DMS114 treated with DMSO at 0.1 percent for 48 hours (cell line): ENCODE measurements at regions not wholly inside any gene's neighbourhood (a gene's known extent, or its start where the extent isn't known, plus 50 kb on each side); places are given as distances from the start of the nearest gene placed in this dataset.

ENCODE experiments used
- DNase-seq: peaks from one replicate; lab custom pipeline; 2025; ENCODE audit not compliant: unreplicated experiment; lab: John Stamatoyannopoulos, UW

DNA sequence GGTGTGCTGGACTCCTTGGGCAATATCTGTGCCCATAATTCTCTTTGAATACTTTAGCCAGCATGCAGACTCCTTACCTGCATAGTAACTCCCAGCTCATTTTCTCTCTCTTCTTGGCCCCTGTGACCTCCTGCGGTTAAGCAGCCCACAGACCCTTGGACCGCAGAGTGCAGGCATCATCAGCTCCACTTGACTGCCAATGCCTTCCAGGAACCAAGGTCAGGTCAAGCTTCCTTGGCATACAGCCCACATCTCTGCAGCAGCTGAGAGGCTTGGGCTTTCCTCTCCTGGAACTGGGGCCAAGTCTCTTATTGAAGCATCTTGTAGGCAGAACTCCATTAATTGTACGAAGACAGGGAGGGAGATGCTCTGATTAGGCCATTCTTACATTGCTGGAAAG is 130.1 kb upstream of the PIEZO2 start:
- no peak for DNase-seq

DNA sequence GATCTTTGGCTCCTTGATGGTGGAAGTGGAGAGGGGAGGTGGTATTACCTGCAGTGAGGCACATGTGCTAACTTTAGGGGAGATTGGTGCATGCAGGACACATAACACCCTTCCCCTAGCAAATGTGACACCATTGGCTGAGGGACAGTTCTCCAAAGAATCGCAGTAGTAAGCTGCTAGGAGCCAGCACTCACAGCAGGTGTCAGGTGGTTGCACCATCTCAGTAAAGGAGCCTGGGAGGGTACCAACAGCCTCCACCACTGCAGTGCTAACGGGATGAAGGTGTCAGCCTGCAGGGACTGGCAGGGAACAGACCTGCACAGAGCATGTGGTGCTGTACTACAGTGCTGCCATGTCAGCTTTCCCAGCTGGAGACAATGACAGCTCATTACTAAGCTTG is 127.3 kb upstream of the PIEZO2 start:
- DNase-seq = no peak

DNA sequence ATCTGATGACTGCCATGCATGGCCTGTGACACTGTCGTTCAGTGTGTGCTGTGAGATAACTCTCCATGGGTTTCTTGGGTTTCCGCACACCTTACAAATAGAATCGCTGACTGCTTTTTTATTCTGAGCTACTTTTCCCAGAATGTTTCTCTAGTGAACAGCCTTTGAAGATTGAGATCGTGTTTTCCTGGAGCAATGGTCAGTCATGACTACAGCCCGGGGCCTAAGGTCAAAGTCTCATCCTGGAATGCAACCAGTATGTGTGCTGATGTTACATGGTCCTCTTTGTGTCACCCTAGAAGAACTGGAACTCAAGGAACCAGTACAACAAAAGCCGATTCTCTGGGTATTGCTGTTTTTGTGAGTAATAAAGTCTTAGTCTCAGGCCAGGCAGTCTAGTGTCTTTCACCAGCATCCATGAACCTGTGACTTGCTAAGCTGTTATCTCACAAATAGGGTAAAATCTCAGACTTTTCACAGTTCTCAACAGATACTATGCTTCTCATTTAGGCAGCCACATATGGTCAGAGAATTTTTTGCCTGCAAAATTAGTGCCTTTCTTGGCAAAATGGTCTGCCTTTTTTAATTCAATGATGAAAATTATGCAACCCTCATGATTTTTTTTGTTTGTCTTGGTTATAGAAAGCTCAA is 124.9 kb upstream of the PIEZO2 start:
- DNase-seq = no peak

DNA sequence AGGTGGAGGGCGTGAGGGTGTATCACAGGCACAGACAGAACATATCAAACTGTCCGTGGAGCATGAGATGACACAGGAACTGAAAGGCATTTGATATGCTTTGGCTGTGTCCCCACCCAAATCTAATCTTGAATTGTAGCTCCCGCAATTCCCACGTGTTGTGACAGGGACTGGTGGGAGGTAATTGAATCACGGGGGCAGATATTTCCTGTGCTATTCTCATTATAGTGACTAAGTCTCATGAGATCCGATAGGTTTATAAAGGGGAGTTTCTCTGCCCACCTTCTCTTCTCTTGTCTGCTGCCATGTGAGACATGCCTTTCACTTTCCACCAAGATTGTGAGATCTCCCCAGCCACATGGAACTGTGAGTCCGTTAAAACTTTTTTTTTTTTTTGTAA is 123.1 kb upstream of the PIEZO2 start:
- no peak for DNase-seq

DNA sequence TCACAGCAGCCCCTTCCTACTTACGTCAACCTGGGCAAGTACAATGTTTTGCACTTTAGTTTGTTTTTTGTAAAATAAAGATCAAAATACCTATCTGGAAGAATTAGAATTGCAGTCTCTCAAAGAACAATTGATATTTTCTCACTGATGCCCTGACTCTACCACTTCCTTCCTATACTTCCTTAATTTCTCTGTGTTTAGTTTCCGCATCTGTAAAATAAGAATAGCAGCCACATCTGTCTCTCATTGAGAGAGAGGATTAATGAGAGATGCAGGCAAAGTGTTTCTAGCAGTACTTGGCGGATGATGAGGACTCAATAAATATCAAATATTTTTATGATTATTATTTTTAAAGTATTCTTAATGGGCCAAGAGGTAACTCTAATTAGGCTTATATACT is 122.6 kb upstream of the PIEZO2 start:
- DNase-seq = no peak

DNA sequence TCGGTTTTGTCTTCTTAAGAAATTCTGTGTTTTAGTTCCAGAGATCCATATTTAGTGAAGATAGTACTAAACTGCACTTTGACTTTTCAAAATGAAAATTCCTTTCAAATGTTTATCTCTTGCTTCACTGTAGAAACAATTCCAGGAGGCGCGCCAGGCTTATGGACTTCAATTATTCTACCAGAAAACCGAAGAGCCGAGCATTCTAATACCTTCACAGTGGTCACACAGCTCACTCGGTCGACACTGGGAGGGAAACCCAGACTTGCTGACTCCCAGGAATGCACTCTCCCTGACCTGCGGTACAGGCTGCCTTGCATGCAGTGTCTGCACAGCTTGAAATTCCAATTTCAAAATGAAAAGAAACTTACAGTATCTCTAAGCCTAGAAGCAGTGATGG is 119.9 kb upstream of the PIEZO2 start:
- DNase-seq = no peak

DNA sequence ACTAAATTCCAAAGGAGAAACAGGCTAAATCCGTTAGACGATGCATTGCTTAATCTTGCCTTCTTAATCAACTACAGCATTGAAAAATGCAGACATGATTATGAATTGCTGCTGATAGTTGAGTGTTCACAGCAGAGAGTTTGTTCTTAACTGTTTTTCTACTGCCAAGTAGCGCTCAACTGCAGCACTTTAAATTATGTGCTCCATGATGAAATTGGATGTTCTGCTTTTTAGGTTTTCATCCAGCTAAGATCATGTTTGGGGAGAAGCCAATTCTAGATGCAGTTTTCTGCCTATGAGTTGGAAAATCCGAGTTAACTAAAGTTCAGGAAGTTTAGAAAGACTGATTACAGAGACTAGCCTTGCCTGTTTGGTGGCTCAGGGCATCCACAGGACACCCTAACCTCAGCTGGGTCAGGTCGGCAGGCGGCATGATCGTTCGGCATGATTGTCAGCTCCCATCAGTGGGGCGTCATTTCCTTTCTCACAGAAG is 119.4 kb upstream of the PIEZO2 start:
- DNase-seq = no peak

DNA sequence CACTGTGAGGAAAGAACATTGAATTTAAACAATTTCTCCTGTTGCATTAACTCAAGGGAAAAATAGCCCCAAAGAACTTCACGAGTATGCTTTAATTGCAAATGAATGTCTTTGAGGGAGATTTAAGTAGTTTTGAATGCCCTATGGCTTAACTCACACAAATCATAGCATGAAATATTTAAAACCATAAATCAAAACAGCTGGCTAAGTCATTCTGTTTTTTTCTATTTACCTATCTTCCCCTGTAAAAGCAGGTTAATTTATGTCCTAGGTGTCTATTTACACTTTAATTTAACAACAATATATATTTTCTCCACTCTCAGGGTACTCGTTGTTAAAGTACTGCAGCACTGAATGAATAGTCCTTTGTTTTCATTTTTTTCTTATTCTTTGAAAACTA is 118.8 kb upstream of the PIEZO2 start:
- DNase-seq = no peak

DNA sequence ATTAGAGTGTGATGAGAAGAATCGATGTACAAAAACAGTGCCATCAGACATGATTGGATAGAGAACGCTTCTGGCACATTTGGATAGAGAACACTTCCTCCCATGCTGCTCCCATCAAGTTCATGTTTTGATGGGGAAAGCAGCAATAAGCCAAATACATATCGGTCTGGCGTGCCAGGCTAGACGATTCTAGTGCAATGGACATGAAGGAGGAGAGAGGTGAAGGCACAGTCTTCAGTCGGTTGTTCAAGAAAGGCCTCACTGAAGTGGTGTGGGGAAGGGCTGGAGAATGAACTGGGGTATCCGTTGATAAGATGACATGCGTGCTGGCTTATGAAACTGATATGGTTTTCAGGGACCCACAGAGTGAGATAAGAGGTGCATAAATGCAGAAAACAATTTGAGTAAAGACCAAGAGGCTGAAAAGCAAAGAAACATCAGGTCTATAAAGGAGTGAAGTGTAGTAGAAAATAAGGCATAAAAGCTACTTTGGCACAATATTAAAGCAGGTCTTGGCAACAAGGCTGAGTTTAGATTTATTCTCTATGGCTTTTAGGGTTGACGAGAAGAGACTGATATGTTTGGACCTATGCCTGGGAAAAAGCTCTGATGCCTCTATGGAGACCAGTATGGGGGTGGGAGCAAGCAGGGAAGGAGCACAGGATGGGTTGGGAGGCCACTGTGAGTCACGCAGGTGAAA is 117.6 kb upstream of the PIEZO2 start:
- no peak for DNase-seq

DNA sequence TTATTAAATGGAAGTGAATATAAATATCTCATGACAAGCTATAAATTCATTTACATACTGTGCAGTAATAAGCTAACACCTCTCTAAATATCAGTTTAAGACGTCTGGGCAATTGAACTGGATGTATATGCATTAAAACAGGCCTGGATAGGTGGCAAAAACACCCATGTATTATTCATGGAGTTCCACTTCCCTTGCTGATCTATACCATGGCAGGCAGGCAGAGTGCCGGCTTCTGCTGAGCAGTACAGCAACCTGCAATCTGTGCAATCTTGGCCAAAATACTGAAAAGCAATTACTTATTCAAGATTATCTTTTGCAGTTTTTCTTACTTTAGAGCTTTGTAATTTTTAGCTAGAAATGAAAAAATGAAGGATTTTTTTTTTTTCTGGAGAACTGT is 112.1 kb upstream of the PIEZO2 start:
- DNase-seq = no peak

DNA sequence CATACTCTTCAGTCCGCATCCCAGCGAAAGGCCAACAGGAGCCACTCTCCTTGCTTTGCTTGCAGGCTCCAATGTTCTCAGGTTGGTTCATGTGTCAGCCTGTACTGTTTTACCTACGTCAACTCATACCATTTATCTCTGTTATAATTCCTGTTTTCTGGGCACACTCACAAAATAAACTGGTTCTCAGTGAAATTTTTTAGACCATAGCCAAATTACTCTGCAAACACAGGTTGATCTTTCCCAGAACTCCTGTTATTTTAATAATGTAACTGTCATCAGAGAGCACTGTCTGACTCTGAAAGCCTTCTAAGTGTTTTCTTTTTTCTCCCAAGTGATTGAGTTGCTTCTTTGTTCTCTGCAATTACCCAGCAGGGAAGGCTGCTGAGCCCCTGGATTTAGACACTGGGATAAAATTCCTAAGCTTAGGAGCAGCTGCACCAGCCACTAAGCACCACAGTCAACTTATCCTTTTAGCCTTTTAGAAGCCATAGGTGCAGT is 111.6 kb upstream of the PIEZO2 start:
- no peak for DNase-seq

DNA sequence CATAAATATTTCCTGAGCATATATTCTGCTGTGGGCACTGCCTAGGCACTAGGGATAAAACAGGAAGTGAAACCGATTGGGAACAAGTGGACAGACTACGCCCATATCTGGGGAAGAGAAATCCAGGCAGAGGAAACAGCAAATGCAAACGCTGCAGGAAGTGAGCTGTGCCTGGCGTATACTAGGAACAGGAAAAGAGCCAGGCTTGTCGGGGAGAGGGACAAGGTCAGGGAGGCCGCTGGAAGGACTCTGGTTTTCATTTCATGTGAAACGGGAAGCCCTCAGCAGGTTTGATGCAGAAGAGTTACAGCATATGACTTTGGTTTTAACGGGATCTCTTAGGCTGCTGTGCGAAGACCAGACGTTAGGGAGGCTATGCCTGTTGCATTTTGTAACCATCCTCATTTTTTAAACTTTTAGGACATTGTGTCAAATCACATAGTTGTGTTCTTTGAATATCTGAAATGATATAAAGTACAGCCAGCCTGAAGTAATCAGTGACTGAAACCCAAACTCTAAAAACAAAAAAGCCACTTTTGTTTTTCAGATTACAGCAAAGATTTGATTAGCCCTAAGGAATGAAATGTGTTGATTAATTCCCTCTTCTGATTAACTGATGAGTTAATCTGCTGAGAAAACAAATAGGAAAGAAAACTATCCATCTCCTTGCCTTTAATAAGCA is 110.2 kb upstream of the PIEZO2 start:
- no peak for DNase-seq

DNA sequence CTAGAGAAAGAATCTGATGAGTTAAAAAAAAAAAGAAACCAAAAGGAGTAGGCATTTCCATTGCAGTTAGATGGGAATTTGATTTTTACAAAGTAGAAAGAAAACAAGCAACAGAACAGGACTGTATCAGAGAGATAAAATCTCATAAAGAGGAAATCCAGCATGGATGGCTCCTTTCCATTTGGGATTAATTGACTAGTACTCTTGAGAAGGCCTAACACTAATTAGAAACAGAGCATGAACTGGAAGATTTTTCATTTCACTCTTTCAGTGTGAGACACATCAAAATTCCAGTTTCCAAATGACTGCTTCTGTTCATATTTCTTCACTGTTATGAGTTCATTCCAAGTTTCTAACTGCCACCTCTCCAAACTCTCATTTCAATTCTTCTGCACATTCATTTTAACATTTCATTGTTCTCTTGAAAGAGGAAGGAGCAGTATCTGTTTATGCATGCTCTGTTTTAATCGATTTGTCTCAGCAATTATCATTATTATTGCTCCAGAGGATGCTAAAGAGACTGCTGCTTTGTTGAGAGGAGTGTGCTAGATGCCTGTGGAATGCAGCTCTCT is 108.8 kb upstream of the PIEZO2 start:
- DNase-seq = no peak

DNA sequence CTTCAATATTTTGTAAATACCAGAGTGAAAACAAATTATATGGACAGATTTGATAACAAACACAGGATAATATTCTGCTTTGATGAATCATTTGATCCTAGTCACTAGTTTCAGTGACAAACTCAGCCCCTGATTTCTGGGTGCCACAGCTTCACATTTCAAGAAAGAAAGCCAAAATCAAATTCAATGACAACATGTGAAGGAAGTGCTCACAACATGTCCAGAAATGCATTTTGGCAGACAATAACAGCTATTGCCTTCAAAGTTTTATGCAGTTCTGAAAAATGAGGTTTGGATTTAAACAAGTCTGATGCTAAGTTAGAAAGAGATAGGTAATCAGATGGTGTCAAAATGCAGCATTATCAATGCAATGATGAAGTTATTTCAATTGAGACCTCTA is 106.9 kb upstream of the PIEZO2 start:
- DNase-seq = no peak

DNA sequence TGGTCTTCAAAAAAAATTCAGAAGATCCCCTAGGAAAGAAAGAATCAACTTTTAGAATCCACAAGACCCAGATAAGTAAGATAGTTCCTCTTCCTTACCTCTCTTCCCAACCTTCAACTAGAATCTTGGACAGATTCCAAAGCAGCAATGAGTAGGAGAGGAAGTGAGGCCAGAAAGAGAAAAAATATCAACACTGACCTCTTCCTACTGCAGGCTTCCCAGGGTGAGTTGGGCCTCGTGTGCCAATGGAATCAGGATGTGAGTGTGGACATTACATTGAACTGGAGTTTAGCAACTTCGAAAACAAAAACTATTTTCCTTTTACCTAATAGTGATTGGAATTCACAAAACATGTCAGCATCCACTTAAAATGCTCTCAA is 102.5 kb upstream of the PIEZO2 start:
- DNase-seq = no peak

DNA sequence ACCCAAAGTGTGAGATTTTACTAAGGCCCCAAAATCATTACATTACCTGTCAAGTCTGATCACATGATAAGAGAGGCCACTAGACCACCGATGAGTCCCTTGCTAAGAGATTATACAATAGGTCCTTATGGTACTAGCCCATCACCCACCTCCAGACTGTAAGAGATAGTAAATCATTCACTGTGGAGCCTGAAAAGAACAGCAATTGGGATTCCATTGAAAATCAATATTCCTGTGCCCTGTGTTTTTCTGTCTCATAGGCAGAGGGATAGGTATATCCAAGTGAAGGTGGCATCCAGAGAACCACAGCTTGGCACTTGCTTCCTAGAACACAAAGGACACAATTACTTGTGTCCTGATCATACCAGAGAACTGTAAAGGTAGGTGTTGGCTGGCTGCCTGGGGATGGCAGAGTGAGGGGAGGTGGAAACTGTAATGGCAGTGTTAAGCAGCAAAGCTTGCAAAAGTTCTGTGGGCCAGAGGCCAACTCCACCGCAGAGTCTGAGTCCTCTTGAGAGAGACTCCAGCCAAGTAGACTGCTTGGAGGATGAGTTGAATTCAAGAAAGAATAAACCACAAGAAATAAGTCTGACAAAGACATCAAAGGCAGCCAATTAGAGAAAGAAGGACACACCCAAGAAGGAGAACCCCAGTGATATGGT is 102.0 kb upstream of the PIEZO2 start:
- no peak for DNase-seq

DNA sequence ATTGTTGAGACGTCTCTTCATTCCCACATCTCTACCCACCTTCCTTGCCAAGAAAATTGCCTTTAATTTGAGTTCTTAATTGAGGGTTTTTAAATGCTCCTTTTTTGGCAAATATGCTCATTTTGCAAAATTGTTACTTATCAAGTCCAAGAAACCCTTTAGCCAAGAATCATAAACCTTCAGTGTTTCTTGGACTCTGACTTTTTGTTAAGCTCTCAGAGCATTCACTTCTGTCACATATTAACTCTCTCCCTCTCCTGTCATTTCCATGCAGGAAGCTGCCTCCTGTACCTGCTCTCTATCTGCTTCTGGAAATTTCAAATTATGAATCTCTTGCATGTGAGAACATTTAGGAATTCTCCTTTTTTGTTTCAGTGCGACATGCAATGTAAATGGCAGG is 100.0 kb upstream of the PIEZO2 start:
- no peak for DNase-seq

DNA sequence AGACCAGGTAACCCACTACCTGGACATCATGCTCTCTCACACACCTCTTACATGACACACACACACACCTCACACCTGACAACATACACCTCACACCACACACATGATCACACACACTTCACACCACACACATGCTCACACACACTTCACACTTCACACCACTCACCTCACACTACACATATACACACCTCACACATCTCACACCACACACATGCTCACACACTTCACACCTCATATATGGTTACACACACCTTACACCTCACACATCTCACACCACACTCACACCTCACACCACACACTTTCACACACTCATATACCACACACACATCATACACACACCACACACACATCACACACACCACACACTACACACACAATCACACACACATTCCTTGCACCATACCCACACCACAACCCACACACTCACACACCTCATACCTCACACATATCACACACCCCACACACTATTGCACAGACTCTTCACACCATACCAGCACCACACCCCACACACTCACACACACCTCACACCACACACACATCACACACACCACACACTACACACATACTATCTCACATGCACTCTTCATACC is 98.1 kb upstream of the PIEZO2 start:
- DNase-seq = no peak

DNA sequence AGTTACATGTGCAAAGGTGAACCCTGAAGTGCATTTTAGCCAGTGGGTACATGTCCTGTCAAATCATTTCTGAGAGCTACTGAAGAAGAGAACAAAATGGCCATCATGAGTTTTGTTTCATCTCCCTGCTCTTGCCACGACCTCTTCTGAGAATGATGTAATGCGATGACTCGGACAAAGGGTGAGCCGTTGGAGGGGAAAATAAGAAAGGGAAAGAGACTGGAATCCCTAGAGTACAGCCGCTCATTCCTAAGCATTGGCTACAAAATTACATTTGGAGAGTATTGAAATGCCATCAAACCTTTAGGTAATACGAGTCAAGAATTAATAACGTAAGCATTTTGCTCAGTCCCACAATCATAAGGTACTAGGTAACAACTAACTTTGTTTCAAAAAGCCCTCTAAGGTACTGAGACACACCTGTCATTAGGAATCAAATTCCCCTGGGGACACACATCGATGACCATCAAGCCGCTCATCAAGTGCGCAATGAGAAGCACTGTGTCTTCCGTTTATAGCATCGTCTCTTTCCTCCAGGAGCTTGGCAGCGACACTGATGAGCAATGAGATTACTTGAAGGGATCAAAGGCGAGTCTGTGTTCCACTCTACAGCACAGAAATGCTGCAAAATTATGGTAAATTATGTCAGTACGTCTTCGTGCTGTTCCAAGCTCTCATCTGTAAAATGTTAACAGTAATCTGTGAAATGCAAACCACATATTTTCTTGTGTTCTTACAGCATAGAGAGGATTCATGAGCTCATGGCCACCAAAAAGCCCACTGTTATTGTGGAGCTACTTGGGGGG is 97.3 kb upstream of the PIEZO2 start:
- no peak for DNase-seq

DNA sequence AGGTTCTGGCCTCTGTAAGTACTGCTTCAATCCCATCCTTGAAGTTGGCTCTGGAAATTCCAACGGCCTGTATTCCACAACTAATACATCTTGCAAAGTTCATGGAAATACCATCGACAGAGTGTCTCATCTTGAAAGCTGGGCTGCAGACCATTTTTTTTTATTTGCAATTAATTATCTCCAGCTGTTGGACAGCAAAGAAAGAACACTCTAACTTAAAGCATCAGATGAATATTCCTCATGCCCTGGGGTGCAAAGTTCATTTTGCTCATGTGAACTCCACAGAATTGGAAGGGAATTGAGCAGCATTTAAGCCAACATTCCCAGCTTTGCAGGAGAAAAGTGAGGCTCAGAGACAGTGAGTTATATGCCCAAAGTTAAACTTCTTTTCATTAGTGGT is 96.5 kb upstream of the PIEZO2 start:
- no peak for DNase-seq
